Dedifferentiated amniotic fluid mesenchymal stem cell (primary cell): ENCODE measurements at regions not wholly inside any gene's neighbourhood (a gene's known extent, or its start where the extent isn't known, plus 50 kb on each side); places are given as distances from the start of the nearest gene placed in this dataset.
"Not testable (repeated sequence)": the region's sequence is repeated elsewhere in the genome, so short reads cannot be mapped to it uniquely, and the experiment has no call there.

Experiments
- DNase-seq: peaks from one replicate; pipeline ENCODE4 v3.0.0-alpha.2; 2016; ENCODE audit errors: extremely low spot score

GRCh38 chr22:48779661-48780596 is 1047.7 kb downstream of the BRD1 start:
- no peak for DNase-seq

GRCh38 chr22:48779211-48779643 is 1048.4 kb downstream of the BRD1 start:
- no peak for DNase-seq

GRCh38 chr22:48778308-48779195 is 1049.1 kb downstream of the BRD1 start:
- DNase-seq: no peak

- DNase-seq: no peak
Observed at GRCh38 chr22:48772286-48772907, 1055.3 kb downstream of the BRD1 start.

GRCh38 chr22:48765595-48765994 is 1062.1 kb downstream of the BRD1 start:
- DNase-seq: no peak

- no peak for DNase-seq
Observed at GRCh38 chr22:48761546-48761945, 1066.1 kb downstream of the BRD1 start.

- no peak for DNase-seq
Observed at GRCh38 chr22:48760481-48761390, 1066.9 kb downstream of the BRD1 start.

GRCh38 chr22:48758881-48759875 is 1068.5 kb downstream of the BRD1 start:
- no peak for DNase-seq

- no peak for DNase-seq
Observed at GRCh38 chr22:48757985-48758561, 1069.6 kb downstream of the BRD1 start.

GRCh38 chr22:48757581-48757980 is 1070.1 kb downstream of the BRD1 start:
- DNase-seq: no peak

- not testable (repeated sequence) for DNase-seq
Observed at GRCh38 chr22:48757135-48757534, 1070.5 kb downstream of the BRD1 start.

GRCh38 chr22:48756146-48757111 is 1071.2 kb downstream of the BRD1 start:
- DNase-seq: no peak

- DNase-seq: no peak
Observed at GRCh38 chr22:48755059-48755949, 1072.4 kb downstream of the BRD1 start.

- DNase-seq: no peak
Observed at GRCh38 chr22:48754611-48755058, 1073.0 kb downstream of the BRD1 start.

- DNase-seq: no peak
Observed at GRCh38 chr22:48753752-48754517, 1073.7 kb downstream of the BRD1 start.

- DNase-seq: no peak
Observed at GRCh38 chr22:48753381-48753730, 1074.3 kb downstream of the BRD1 start.
